ENCODE measurements at regions not wholly inside any gene's neighbourhood (a gene's known extent, or its start where the extent isn't known, plus 50 kb on each side); places are given as distances from the start of the nearest gene placed in this dataset.
"Not testable (repeated sequence)": the region's sequence is repeated elsewhere in the genome, so short reads cannot be mapped to it uniquely, and the experiment has no call there.

- no peak for DNase-seq
These were observed 131.3 kb downstream of the LPIN1 start for GRCh38 chr2:11877764-11878163.

DNA sequence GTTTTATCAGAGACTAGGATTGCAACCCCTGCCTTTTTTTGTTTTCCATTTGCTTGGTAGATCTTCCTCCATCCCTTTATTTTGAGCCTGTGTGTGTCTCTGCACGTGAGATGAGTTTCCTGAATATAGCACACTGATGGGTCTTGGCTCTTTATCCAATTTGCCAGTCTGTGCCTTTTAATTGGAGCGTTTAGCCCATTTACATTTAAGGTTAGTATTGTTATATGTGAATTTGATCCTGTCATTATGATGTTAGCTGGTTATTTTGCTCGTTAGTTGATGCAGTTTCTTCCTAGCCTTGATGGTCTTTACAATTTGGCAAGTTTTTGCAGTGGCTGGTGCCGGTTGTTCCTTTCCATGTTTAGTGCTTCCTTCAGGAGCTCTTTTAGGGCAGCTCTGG, 138.8 kb downstream of the LPIN1 start:
- DNase-seq = not testable (repeated sequence)

DNA sequence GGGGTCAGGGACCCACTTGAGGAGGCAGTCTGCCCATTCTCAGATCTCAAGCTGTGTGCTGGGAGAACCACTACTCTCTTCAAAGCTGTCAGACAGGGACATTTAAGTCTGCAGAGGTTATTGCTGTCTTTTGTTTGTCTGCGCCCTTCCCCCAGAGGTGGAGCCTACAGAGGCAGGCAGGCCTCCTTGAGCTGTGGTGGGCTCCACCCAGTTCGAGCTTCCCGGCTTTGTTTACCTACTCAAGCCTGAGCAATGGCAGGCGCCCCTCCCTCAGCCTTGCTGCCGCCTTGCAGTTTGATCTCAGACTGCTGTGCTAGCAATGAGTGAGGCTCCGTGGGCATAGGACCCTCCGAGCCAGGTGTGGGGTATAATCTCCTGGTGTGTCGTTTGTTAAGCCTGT, 140.5 kb downstream of the LPIN1 start:
- not testable (repeated sequence) for DNase-seq

- no peak for DNase-seq
These were observed 142.8 kb downstream of the LPIN1 start for GRCh38 chr2:11889101-11889850.

DNA sequence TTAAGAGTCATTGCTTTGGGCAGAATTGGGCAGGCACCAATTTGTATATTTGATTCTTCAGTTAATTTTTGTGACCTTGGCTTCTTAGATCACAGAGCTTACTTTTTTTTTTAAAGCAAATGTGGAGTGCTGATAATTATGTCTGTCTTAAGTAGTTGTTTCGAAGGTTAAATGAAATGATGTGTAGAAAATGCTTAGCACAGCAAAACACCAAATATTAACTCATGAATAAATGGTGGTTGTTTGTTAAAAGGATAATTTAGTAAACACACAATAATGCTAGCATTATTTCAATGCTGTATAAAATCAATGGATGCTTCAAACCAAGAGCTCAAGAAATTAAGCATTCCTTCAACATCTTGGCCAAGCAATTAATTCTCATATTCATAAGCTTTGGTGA, 143.4 kb downstream of the LPIN1 start:
- DNase-seq = no peak

GRCh38 chr2:11891028-11891427, 144.6 kb downstream of the LPIN1 start:
- no peak for DNase-seq

GRCh38 chr2:11891671-11892440, 145.4 kb downstream of the LPIN1 start:
- DNase-seq = no peak

DNA sequence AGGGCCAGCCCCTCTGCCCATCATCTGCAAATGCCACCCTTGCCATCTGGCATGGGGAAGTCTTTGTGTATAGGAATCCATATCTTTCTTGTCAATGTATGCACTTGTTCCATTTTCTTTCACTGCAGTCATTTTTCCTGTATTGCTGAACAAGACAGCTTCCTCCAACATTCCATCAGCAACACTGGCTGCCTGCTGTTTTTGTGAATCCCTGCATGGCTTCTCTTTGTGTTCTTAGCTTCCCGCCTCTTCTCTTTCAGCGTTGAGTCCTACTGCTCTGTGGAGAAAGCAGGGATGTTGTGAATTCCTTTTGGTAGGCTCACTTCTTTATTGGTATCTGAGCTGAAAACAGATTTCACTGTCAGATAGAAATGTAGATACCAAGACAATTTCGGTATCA, 150.0 kb downstream of the LPIN1 start:
- DNase-seq = no peak

DNA sequence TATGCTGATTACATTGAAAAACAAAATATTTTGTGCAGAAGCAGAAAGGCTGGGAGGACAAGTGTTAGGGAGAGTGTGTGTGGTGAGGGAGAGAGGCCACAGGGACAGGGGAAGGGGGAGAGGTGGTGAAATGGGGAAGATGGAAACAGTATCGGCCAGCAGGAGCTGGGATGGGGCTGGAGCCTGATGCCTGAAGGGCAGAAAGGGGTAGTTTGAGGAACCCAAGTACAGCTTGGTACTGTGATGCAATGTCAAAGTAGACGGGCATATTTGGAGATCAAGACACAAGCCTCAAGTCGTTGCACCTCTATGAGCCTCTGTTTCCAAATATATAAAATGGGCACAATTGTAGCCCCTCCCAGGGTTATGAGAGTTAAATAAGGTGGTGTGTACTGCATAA, 152.1 kb downstream of the LPIN1 start:
- no peak for DNase-seq

DNA sequence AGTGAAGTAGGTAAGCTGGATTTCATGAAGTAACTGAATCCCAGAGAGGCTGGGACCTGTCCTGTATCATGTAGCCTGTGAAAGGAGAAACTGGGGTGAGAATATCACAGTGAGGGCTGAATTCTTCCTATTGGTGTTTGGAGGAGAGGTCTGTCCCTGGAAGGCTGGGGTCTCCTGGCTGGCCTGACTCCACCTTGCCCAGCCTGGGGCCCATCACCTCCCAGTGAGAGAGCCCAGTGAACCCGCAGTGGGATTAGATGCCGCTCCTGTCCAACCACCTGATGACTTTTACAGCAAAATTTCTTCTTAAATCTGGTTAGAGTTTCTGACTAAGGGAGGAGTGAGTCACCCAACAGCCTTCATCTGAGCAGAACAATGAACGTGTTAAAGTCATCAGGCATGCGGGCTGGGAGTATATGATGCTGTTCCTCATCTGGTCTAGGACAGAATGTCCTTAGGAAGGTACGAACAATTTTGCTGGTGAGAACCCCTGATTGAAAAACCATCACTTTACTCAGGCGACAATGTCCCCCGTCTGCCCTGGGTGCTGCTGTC, 152.9 kb downstream of the LPIN1 start:
- no peak for DNase-seq

GRCh38 chr2:11900891-11901290, 154.5 kb downstream of the LPIN1 start:
- DNase-seq = not testable (repeated sequence)

GRCh38 chr2:11901351-11902069, 155.1 kb downstream of the LPIN1 start:
- DNase-seq = no peak

DNA sequence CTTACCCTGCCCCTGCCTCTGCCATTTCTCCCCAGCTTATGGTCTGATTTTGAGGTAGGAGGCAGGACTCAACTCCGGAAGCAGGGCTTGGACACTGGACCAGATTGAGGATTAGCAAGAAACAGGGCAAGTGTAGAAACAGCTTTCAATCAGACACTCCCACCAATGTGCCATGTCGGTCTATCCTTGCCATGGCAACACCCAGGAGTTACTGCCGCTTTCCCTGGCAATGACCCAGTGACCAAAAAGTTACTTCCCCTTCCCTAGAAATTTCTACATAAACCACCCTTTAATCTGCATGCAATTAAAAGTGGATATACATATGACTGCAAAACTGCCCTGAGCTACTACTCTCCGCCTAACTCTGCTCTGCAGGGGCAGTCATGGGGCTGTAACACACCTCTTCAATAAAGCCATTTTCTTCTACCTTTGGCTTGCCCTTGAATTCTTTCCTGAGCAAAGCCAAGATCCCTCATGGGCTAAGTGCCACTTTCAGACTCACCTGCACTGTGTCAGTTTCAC, 156.7 kb downstream of the LPIN1 start:
- no peak for DNase-seq

- DNase-seq = no peak
These were observed 157.6 kb downstream of the LPIN1 start for GRCh38 chr2:11904029-11904428.

GRCh38 chr2:11904941-11905340, 158.5 kb downstream of the LPIN1 start:
- no peak for DNase-seq

- DNase-seq = no peak
These were observed 160.8 kb downstream of the LPIN1 start for GRCh38 chr2:11907190-11907589.

DNA sequence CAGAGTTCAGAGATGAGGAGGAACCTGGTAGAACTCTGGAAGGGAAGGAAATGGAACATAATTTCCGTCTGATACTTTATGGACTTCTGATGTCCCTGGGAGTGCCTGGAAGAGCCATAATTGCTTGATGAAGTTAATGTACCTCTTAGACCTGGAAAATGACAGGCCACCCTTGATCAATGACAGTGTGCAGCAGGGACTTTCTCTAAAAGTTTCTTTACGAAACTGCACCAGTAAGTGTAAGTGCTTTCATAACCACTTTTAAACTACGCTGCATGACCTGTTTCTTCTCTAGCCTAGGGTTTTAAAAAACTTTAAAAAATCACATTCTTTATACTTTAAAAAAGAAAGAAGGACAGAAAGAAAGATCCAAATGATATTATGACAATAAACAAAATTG, 164.5 kb downstream of the LPIN1 start:
- no peak for DNase-seq

- no peak for DNase-seq
These were observed 166.5 kb downstream of the LPIN1 start for GRCh38 chr2:11912980-11913379.

DNA sequence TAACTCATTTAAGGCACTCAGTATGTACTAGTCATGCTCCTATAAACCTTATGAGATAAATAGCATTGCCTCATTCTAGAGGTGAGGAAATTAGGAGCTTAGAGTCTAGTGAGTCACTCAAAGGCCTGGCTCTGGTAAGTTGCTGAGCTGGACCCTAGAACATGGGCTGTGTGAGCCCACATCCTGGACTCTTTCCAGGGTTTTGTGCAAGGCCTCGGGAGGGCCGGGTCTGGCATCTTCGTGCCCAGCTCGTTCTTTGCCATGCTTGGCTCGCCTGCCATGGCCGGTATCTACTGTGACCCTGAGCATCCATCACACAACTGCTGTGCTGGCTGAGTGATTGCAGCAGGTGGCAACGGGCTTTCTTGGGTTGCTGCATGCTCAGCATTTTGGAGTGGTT, 168.0 kb downstream of the LPIN1 start:
- no peak for DNase-seq

DNA sequence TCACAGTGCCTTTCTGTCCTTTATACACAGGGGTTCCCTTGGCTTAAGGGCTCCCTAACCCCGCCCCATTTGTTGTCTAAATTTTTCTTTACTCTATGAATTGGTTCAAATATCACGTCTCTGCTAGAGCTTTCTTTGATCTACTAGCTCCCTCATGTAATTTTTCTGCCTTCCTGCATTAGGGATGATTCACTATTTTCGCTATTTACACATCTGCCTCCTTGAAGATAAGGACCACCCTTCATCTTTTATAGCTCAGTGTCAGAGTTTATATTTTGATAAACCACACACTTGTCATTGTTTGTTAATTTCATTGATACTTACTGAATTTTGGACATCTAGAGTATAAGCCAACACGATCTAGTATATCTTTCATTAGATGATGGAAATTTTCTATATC, 169.2 kb downstream of the LPIN1 start:
- no peak for DNase-seq

GRCh38 chr2:11919953-11920352, 173.5 kb downstream of the LPIN1 start:
- DNase-seq = no peak

DNA sequence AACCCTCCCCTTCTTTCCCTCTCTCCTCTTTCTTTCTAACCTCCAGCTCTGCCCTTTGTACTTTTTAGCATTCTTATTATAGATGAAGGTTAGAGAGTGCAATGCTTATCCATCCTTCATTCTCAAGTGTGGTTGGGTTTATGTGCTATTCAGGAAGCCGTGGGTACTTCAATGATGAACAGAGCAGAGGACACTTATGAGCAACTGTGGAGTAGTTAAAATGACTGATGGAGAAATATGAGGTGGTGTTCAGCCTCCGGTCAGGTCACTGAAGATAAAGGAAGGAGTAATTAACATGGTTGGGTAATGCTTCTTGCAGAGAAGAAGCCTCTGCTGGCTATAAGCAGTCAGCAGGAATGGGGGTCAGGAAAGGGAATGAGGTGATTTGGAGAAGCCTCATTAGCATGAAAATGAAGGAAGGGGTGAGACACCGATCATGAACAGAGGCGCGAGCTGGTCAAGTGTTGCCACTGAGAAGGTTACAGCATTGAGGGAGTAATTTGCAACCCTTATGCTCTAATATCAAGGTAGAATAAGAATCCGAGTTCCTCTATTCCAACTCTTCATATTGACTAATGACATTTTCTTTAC, 174.7 kb downstream of the LPIN1 start:
- DNase-seq = no peak

- DNase-seq = no peak
These were observed 175.9 kb downstream of the LPIN1 start for GRCh38 chr2:11922294-11922693.

Measured in NCI-H748 treated with DMSO at 0.1 percent for 48 hours (cell line).